ENCODE measurements at regions not wholly inside any gene's neighbourhood (a gene's known extent, or its start where the extent isn't known, plus 50 kb on each side); places are given as distances from the start of the nearest gene placed in this dataset.

- TF ChIP-seq CTCF (IDR thresholded peaks at IDR 0.05; ENCODE audit: borderline replicate concordance, insufficient read depth, low read depth, low read length) = no peak
- no peak overlapping the region for H3K4me3 ChIP-seq (ENCODE audit: low read depth, low read length)
Observed at GRCh38 chr2:216787851-216788540, 71.9 kb downstream of the TNP1 start.

- no peak for TF ChIP-seq CTCF (IDR thresholded peaks at IDR 0.05; ENCODE audit: borderline replicate concordance, insufficient read depth, low read depth, low read length)
- H3K4me3 ChIP-seq (ENCODE audit: low read depth, low read length) = no peak overlapping the region
Observed at GRCh38 chr2:216786676-216787075, 73.2 kb downstream of the TNP1 start.

DNA sequence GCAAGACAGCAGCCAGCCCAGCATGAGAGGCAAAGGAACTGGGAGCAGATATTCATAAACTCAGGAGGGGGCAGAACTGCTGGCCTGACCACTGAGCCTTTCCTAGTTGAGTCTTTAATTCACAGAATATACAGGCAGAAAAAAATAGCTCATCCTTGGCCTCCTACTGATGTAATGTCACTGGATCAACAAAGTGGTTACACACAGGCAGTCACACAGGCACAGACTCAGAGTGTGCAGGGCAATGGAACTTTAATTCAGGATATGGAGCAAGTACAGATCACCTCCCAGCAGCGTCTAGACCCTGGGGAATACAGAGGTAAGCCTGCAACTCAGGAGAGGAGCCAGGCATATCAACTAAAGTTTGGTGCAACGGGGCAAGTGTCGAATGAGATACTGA lies 75.4 kb downstream of the TNP1 start:
- TF ChIP-seq CTCF (IDR thresholded peaks at IDR 0.05; ENCODE audit: borderline replicate concordance, insufficient read depth, low read depth, low read length) = no peak
- no peak overlapping the region for H3K4me3 ChIP-seq (ENCODE audit: low read depth, low read length)

DNA sequence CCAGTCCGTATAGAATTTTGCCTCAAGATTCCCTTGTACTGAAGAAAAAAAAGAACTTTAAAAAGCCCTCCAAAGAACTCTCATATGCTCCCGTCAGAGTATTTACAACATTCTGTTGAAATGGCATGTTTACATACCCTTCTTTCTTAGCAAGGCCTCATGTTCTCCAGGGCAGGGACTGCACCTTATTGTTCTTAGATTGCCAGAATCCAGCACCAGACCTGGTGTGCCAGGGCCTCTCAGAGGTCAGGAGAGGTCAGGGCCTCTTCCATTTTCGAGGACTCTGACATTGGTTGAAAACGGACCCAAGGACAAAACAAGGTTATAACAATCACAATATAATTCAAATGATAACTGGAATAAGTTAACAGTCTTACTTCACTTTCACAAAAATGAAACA lies 78.2 kb downstream of the TNP1 start:
- no peak overlapping the region for H3K4me3 ChIP-seq (ENCODE audit: low read depth, low read length)
- TF ChIP-seq CTCF (IDR thresholded peaks at IDR 0.05; ENCODE audit: borderline replicate concordance, insufficient read depth, low read depth, low read length) = no peak

- no peak for TF ChIP-seq CTCF (IDR thresholded peaks at IDR 0.05; ENCODE audit: borderline replicate concordance, insufficient read depth, low read depth, low read length)
- H3K4me3 ChIP-seq (ENCODE audit: low read depth, low read length) = no peak overlapping the region
Observed at GRCh38 chr2:216780843-216781242, 79.0 kb downstream of the TNP1 start.

DNA sequence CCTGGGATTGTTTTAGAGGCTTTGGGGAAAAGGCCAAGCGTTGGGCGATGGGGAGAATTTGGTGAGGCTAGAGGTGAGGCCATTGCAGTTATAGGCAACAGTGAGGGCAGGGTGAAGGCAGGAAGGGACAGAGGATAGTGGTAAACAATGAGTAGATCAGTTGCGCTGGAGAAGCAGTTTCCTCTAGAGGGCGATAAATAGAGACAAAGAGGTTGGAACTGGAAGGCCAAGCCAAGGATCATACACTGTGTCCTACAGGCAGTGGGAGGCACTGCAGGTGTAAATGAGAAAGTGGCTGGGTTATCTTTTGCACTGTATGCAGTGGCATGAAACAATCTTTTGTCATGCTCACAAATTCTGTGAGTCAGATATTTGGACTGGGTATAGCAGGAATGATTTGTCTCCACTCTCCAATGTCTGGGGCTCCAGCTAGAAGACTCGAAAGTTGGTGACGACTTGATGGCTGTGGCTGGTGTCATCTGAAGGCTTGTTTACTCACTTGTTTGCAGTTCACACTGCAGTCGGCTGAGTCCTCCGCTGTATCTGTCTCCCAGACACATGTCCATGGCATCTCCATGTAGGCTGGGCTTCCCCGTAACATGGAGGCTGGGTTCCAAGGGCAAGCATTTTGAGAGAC lies 82.1 kb downstream of the TNP1 start:
- peak; percentile 91 for TF ChIP-seq CTCF (IDR thresholded peaks at IDR 0.05; ENCODE audit: borderline replicate concordance, insufficient read depth, low read depth, low read length)
- no peak overlapping the region for H3K4me3 ChIP-seq (ENCODE audit: low read depth, low read length)
